COR-L47 (cell line): ENCODE measurements at regions not wholly inside any gene's neighbourhood (a gene's known extent, or its start where the extent isn't known, plus 50 kb on each side); places are given as distances from the start of the nearest gene placed in this dataset.

ENCODE experiments used
- DNase-seq: peaks from one replicate; lab custom pipeline; 2025; lab: John Stamatoyannopoulos, UW

- DNase-seq, result no peak
Observed at GRCh38 chr15:39486621-39487457, 94.0 kb upstream of the THBS1 start.

- DNase-seq, result no peak
Observed at GRCh38 chr15:39487458-39487735, 93.5 kb upstream of the THBS1 start.

- no peak for DNase-seq
Observed at GRCh38 chr15:39488516-39488915, 92.4 kb upstream of the THBS1 start.

GRCh38 chr15:39488961-39489360 lies 91.9 kb upstream of the THBS1 start:
- DNase-seq, result no peak

- DNase-seq, result no peak
Observed at GRCh38 chr15:39491115-39491885, 89.6 kb upstream of the THBS1 start.

GRCh38 chr15:39491886-39492490 lies 88.9 kb upstream of the THBS1 start:
- no peak for DNase-seq

- no peak for DNase-seq
Observed at GRCh38 chr15:39493424-39494067, 87.3 kb upstream of the THBS1 start.

- no peak for DNase-seq
Observed at GRCh38 chr15:39494462-39494861, 86.4 kb upstream of the THBS1 start.

GRCh38 chr15:39495871-39496840 lies 84.7 kb upstream of the THBS1 start:
- DNase-seq, result no peak

GRCh38 chr15:39497016-39497758 lies 83.7 kb upstream of the THBS1 start:
- no peak for DNase-seq

- no peak for DNase-seq
Observed at GRCh38 chr15:39497759-39498565, 82.9 kb upstream of the THBS1 start.

GRCh38 chr15:39498629-39499028 lies 82.2 kb upstream of the THBS1 start:
- DNase-seq, result no peak

GRCh38 chr15:39499042-39499441 lies 81.8 kb upstream of the THBS1 start:
- no peak for DNase-seq

- no peak for DNase-seq
Observed at GRCh38 chr15:39499681-39500080, 81.2 kb upstream of the THBS1 start.

- DNase-seq, result peak; percentile 12
Observed at GRCh38 chr15:39501366-39502081, 79.4 kb upstream of the THBS1 start.

GRCh38 chr15:39502082-39502447 lies 78.8 kb upstream of the THBS1 start:
- DNase-seq, result no peak

GRCh38 chr15:39502611-39503195 lies 78.2 kb upstream of the THBS1 start:
- no peak for DNase-seq

GRCh38 chr15:39503526-39503925 lies 77.4 kb upstream of the THBS1 start:
- no peak for DNase-seq

GRCh38 chr15:39504808-39505207 lies 76.1 kb upstream of the THBS1 start:
- DNase-seq, result no peak
